ENCODE measurements at regions not wholly inside any gene's neighbourhood (a gene's known extent, or its start where the extent isn't known, plus 50 kb on each side); places are given as distances from the start of the nearest gene placed in this dataset.
A peak's percentile ranks its signal among the peaks of the same experiment; 100 is the strongest.

DNA sequence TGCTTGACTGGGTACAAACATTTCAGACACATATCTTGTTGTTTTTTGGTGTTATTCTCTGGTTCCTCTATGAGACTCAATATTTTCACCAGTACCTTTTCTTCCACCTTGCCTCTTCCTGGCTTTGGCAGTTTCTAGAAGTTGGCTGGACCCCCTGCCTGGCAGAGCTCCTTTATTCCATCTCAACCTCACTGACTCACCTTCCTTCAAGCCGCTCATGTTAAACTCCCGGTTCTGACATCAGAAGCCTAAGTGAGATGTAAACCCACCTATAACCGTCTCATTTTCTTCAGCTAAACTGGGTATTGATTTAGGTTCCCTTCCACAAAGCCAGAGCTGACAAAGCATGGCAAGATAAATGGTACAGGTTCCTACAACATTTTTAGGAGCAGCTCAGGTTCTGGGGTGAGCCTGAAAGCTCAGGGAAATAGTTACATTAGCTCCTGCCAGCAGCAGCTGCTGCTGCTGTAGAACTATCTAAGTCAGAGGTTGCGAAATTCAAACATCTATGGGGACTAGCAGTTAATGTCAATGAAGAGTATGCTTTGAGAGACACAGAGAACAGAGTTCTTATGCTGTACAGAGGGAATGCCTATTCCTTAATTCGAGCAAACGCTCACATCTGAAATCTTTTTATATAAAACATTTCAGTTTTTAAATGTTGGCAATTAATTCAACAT lies 197.1 kb upstream of the NR3C1 start:
- intact Hi-C loops (cut with DNase I; ENCODE audit: low total_unique reads): no loop called here
- H3K27ac ChIP-seq: no peak overlapping the region
- WGBS, 5 donors: 86 to 92% (median 91%) methylated on average over 6 of the region's 6 CpGs
- no peaks in the 10 kb centered on the region for H3K9me3 ChIP-seq
- no peak for DNase-seq
- H3K36me3 ChIP-seq: no peaks in the 10 kb centered on the region
- H3K4me3 ChIP-seq: no peak overlapping the region
- H3K4me1 ChIP-seq: peaks cover 0 to 10% (median 5%) of the 10 kb centered on the region in 4 donors
- H3K27me3 ChIP-seq: no peaks in the 10 kb centered on the region
- TF ChIP-seq EP300 (IDR thresholded peaks at IDR 0.05) (no peak), CTCF (IDR thresholded peaks at IDR 0.05) (no peak), POLR2AphosphoS5 (IDR thresholded peaks at IDR 0.05) (no peak), POLR2A (IDR thresholded peaks at IDR 0.05) (no peak)

GRCh38 chr5:143599474-143599873 lies 196.0 kb upstream of the NR3C1 start:
- intact Hi-C loops (cut with DNase I; ENCODE audit: low total_unique reads): no loop called here
- H3K9me3 ChIP-seq: no peaks in the 10 kb centered on the region
- no peak for DNase-seq
- 95 to 97% (median 97%) methylated on average over 6 of the region's 6 CpGs for WGBS, 5 donors
- no peaks in the 10 kb centered on the region for H3K36me3 ChIP-seq
- peaks cover 0 to 19% (median 6%) of the 10 kb centered on the region in 4 donors for H3K4me1 ChIP-seq
- no peak overlapping the region for H3K4me3 ChIP-seq
- no peak overlapping the region for H3K27ac ChIP-seq
- H3K27me3 ChIP-seq: no peaks in the 10 kb centered on the region
- no peak for TF ChIP-seq EP300 (IDR thresholded peaks at IDR 0.05)
- TF ChIP-seq POLR2AphosphoS5 (IDR thresholded peaks at IDR 0.05): no peak
- TF ChIP-seq POLR2A (IDR thresholded peaks at IDR 0.05): no peak
- no peak for TF ChIP-seq CTCF (IDR thresholded peaks at IDR 0.05)

- intact Hi-C loops (cut with DNase I; ENCODE audit: low total_unique reads): no loop called here
- H3K27me3 ChIP-seq: no peaks in the 10 kb centered on the region
- peaks cover 0 to 24% (median 6%) of the 10 kb centered on the region in 4 donors for H3K4me1 ChIP-seq
- H3K4me3 ChIP-seq: no peak overlapping the region
- H3K36me3 ChIP-seq: no peaks in the 10 kb centered on the region
- 93 to 98% (median 95%) methylated on average over 3 of the region's 3 CpGs for WGBS, 5 donors
- no peak for DNase-seq
- no peaks in the 10 kb centered on the region for H3K9me3 ChIP-seq
- TF ChIP-seq EP300 (IDR thresholded peaks at IDR 0.05): no peak
- TF ChIP-seq CTCF (IDR thresholded peaks at IDR 0.05): no peak
- TF ChIP-seq POLR2A (IDR thresholded peaks at IDR 0.05): no peak
- no peak for TF ChIP-seq POLR2AphosphoS5 (IDR thresholded peaks at IDR 0.05)
- H3K27ac ChIP-seq: no peak overlapping the region
Observed at GRCh38 chr5:143596824-143597223, 193.3 kb upstream of the NR3C1 start.

DNA sequence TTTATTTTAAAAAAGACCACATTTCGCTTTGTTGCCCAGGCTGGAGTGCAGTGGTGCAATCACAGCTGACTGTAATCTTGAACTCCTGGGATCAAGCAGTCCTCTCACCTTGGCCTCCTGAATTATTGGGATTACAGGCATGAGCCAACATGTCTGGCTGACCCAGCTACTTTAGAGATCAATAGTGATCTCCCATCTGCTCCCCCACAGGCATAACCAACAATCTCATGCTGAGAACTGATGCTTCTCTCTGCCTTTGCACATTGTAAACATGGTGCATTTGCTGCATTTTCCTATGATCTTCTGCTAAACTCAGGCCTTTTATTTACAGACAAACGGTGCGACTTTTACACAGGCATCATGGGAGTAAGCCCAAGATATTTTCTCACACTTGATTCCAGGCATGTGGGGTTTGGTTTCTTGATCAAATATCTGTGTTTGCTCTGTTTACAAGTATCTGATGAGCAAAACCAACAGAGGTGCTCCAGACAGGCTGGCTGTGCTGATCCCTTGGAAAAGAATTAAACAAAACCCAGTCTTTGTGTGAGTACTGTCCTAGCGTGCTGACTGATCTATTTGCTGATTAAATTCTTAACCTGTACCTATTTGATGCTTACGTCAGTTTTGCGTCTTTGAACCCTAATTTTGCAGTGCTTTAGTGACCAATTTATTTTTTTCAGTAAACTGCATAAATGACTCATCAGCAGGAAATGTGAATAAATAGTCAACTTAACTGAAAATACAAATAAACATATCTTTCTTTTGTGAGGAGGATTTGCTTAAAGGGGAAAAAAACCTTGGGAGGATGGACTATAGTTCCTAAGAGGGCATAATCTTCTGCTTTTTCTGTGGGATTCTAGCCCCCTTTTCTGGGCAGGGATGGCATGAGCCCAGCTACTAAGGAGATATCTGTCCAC lies 191.7 kb upstream of the NR3C1 start:
- intact Hi-C loops (cut with DNase I; ENCODE audit: low total_unique reads): no loop called here
- no peak for TF ChIP-seq CTCF (IDR thresholded peaks at IDR 0.05)
- no peak for TF ChIP-seq EP300 (IDR thresholded peaks at IDR 0.05)
- no peak for TF ChIP-seq POLR2A (IDR thresholded peaks at IDR 0.05)
- no peak for TF ChIP-seq POLR2AphosphoS5 (IDR thresholded peaks at IDR 0.05)
- 33 to 62% (median 51%) methylated on average over 6 of the region's 6 CpGs for WGBS, 5 donors
- Histone ChIP-seq H3K27ac (peak overlapping the region in 1 of 5 donors; percentile 33), H3K4me1 (peaks cover 0 to 24% (median 4%) of the 10 kb centered on the region in 4 donors), H3K36me3 (no peaks in the 10 kb centered on the region), H3K4me3 (no peak overlapping the region), H3K27me3 (no peaks in the 10 kb centered on the region), H3K9me3 (no peaks in the 10 kb centered on the region)
- DNase-seq: no peak
